Activated T-cell treated with anti-CD3 and anti-CD28 coated beads, Interleukin-2, amount 50 U/mL, for 4 hours (primary cell): ENCODE measurements at regions not wholly inside any gene's neighbourhood (a gene's known extent, or its start where the extent isn't known, plus 50 kb on each side); places are given as distances from the start of the nearest gene placed in this dataset.

Experiments
- ATAC-seq, 2 donors: fragments of 200-7000 bp; cut with Tn5 transposase; one replicate each; pipeline ENCODE4 v1.10.0; 2021
- DNase-seq: peaks from one replicate; pipeline ENCODE4 v3.0.0-alpha.2; 2020
- H3K27me3 Mint-ChIP-seq: one replicate; pipeline ENCODE4 v1.8.0; 2021; ENCODE audit warnings: low read depth, mixed read lengths
- H3K36me3 Mint-ChIP-seq: one replicate; pipeline ENCODE4 v1.8.0; 2022; ENCODE audit warnings: mixed read lengths; ENCODE audit not compliant: insufficient read depth
- H3K4me1 Mint-ChIP-seq: one replicate; pipeline ENCODE4 v1.8.0; 2021; ENCODE audit warnings: low read depth, mixed read lengths
- H3K4me3 Mint-ChIP-seq: one replicate; pipeline ENCODE4 v1.8.0; 2021; ENCODE audit warnings: mild to moderate bottlenecking, moderate library complexity, mixed read lengths
- H3K9me3 Mint-ChIP-seq: one replicate; pipeline ENCODE4 v1.8.0; 2021; ENCODE audit warnings: mixed read lengths

DNA sequence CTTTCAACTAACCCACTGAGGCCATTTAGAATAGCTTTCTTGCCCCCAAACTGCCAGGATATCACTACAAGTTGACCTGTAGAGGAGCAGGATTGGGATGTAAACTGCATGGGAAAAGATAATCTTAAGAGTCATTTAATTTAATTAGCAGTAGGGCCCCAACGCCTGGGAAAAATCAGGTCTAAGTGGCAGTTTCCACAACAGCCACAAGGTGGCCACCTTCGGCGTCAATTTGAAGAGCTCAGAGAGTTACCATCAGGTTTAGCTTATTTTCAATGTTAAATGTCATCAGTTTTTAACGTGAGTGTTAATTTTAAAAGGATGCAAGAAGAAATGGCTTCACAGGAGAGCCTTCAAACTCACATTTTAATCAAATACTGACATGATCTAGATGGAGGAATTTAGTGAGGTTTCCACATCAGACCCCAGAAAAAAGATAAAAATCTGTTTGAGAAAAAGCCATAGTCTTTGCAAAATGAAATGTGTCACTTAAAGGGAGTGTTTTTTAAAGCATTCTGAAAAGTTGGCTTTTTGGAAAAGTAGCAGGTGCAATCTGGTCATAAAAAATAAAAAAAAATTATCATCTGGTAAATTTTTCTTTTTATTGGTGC is 77.3 kb upstream of the UPP2 start:
- Mint-ChIP-seq H3K4me1 (peaks cover 7% of the 10 kb centered on the region), H3K9me3 (no peaks in the 10 kb centered on the region), H3K27me3 (peaks cover 2% of the 10 kb centered on the region), H3K4me3 (no peak overlapping the region), H3K36me3 (no peaks in the 10 kb centered on the region)
- ATAC-seq (peak; percentile 43 to 50), DNase-seq (peak; percentile 50)

DNA sequence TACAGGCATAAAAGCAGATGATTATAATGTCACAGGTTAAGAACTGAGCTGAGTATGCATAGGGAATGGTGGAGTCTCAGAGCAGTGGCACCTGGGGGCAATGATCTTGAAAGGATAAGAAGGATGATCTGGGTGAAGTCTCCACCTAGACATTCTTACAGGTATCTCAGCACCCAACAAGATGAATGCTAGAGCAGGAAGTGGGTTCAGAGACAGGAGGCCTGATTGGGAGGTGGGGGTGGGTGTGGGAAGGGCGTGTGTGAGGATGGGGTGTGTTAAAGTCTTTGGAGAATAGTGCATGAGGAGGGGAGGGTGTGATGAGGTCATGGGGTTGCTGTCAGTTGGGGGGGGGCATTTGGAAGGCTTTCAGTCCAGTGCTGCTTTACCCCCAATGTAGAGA is 78.8 kb upstream of the UPP2 start:
- DNase-seq (no peak), ATAC-seq (no peak)
- H3K4me3 Mint-ChIP-seq = no peak overlapping the region
- H3K4me1 Mint-ChIP-seq = peaks cover 7% of the 10 kb centered on the region
- peaks cover 2% of the 10 kb centered on the region for H3K27me3 Mint-ChIP-seq
- H3K36me3 Mint-ChIP-seq = no peaks in the 10 kb centered on the region
- H3K9me3 Mint-ChIP-seq = no peaks in the 10 kb centered on the region

DNA sequence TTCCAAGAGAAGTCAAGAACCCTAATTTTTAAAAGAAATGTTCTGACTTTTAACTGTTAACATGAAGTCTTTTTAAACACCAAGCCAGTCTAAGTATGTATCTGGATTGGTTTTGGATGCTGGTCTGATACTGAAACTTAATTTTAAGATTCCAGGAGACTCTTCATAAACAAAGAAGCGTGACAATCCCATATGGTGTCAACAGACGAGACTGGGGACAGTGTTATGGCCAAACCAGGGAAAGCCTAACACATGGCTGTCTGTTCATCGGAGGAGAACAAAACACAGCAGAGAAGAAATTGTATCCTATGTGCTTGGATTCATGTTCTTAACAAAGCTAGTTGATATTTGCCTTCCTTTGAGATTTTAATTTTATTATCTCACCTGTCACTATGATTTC is 80.5 kb upstream of the UPP2 start:
- Mint-ChIP-seq H3K36me3 (no peaks in the 10 kb centered on the region), H3K4me1 (peaks cover 7% of the 10 kb centered on the region), H3K4me3 (no peak overlapping the region), H3K27me3 (peaks cover 2% of the 10 kb centered on the region), H3K9me3 (no peaks in the 10 kb centered on the region)
- ATAC-seq (no peak), DNase-seq (no peak)

GRCh38 chr2:158015428-158016076 is 86.1 kb upstream of the UPP2 start:
- Mint-ChIP-seq H3K36me3 (no peaks in the 10 kb centered on the region), H3K4me1 (peaks cover 13% of the 10 kb centered on the region), H3K9me3 (no peaks in the 10 kb centered on the region), H3K4me3 (no peak overlapping the region), H3K27me3 (peaks cover 2% of the 10 kb centered on the region)
- ATAC-seq (no peak), DNase-seq (no peak)

- no peak for ATAC-seq
- Mint-ChIP-seq H3K27me3 (peaks cover 2% of the 10 kb centered on the region), H3K9me3 (no peaks in the 10 kb centered on the region)
These were observed 87.8 kb upstream of the UPP2 start for GRCh38 chr2:158013891-158014290.

DNA sequence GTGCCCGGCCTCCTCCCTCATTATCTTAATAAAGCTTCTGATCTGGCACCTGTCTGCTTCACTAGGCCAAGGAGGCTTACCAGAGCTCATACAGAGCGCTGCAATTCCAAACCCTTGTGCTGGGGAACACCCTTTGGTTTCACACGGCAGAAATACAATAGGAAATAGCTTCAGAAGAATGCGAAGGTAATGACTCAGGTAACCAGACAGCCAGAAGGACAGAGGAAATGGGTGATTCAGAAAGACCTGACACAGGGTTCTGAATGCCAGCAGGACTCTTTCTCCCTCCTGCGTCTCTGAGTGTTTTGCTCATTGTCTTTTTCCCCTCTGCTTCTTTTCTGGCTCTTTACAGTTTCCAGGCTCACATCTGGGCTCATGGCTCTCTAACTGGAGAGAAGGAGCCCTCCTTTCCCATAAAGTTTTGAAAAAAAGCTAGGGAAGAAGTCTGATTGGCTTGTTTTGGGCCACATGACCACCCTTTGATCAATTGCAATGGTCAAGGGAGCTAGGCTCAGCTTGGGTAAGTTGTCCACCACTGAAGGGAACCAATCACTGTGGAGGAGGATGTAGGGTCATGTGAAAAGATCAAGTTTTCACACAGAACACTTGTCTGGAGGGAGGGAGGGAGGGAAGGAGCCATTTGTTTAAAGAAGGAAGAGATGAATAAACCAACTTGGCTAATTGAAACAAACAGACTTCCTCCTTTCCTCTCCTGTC is 90.5 kb upstream of the UPP2 start:
- Mint-ChIP-seq H3K4me1 (peaks cover 17% of the 10 kb centered on the region), H3K27me3 (peaks cover 2% of the 10 kb centered on the region), H3K9me3 (no peaks in the 10 kb centered on the region), H3K36me3 (no peaks in the 10 kb centered on the region), H3K4me3 (no peak overlapping the region)
- DNase-seq (no peak), ATAC-seq (no peak)

More at GRCh38 chr2:158013891-158014290, 87.8 kb upstream of the UPP2 start:
- no peak overlapping the region for H3K4me3 Mint-ChIP-seq
- H3K4me1 Mint-ChIP-seq = peaks cover 15% of the 10 kb centered on the region
- DNase-seq = no peak
- no peaks in the 10 kb centered on the region for H3K36me3 Mint-ChIP-seq

GRCh38 chr2:158009399-158009798 is 92.3 kb upstream of the UPP2 start:
- H3K4me3 Mint-ChIP-seq = no peak overlapping the region
- ATAC-seq (no peak), DNase-seq (no peak)
- H3K36me3 Mint-ChIP-seq = no peaks in the 10 kb centered on the region
- H3K27me3 Mint-ChIP-seq = peaks cover 2% of the 10 kb centered on the region
- no peaks in the 10 kb centered on the region for H3K9me3 Mint-ChIP-seq
- peaks cover 7% of the 10 kb centered on the region for H3K4me1 Mint-ChIP-seq

- no peak overlapping the region for H3K4me3 Mint-ChIP-seq
- H3K4me1 Mint-ChIP-seq = peaks cover 6% of the 10 kb centered on the region
- DNase-seq (no peak), ATAC-seq (peak; percentile 58 to 62)
- no peaks in the 10 kb centered on the region for H3K36me3 Mint-ChIP-seq
- H3K9me3 Mint-ChIP-seq = no peaks in the 10 kb centered on the region
- H3K27me3 Mint-ChIP-seq = peaks cover 2% of the 10 kb centered on the region
These were observed 94.5 kb upstream of the UPP2 start for GRCh38 chr2:158006961-158007719.

DNA sequence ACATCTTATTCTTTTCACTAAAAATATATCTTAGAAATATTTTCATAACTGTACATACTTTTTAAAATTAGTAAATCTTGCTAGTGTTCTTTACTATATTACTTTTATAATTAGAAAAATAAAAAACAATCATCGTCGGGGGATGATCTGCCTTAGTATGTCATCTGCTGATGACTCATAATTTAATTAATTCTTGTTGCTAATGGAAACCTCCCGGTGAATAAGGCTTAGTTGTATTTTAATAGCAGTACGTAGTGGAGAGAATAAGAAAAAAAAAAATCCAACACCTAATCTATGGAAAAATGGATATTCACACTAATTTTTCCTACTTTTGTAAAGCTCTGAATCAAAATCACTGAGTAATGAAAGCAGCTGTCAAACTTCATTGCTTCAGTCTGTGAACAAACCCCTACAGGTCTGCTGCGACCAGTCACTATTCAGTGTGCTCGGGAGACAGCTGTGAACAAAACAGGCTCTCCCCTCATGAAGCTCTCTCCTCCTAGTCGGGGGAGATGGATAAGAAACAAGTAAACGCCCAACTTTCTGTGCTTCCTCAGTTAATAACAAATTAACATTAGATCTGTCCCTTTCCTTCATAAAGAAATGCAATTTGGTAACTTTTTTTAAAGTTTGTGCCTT is 97.4 kb upstream of the UPP2 start:
- Mint-ChIP-seq H3K4me1 (peaks cover 2% of the 10 kb centered on the region), H3K36me3 (no peaks in the 10 kb centered on the region), H3K4me3 (no peak overlapping the region), H3K9me3 (no peaks in the 10 kb centered on the region), H3K27me3 (no peaks in the 10 kb centered on the region)
- ATAC-seq (no peak), DNase-seq (no peak)

GRCh38 chr2:158002079-158002478 is 99.6 kb upstream of the UPP2 start:
- Mint-ChIP-seq H3K36me3 (no peaks in the 10 kb centered on the region), H3K4me1 (no peaks in the 10 kb centered on the region)

DNA sequence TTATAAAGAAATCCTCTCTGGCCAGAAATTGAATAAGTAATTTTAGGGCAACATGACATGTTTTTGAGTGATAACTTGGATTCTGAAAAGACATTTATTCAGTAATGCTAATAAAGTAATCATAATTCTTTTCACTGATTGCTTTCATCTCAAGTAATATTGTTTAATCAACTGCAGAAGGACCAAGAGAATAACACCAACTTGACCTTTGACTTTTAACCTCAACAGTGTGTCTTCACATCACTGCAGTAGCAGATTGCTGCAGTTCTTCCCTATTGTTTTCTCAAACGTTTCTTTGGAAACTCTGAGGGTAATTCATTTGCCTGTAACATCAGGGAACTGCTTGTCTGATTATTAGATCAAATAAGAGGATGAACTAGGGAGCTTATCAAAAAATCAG is 104.9 kb upstream of the UPP2 start:
- DNase-seq = no peak
- Mint-ChIP-seq H3K27me3 (peaks cover 2% of the 10 kb centered on the region), H3K36me3 (no peaks in the 10 kb centered on the region), H3K9me3 (peaks cover 3% of the 10 kb centered on the region), H3K4me3 (no peak overlapping the region), H3K4me1 (no peaks in the 10 kb centered on the region)
- no peak for ATAC-seq

More at GRCh38 chr2:158002079-158002478, 99.6 kb upstream of the UPP2 start:
- ATAC-seq = no peak
- Mint-ChIP-seq H3K9me3 (peaks cover 3% of the 10 kb centered on the region), H3K4me3 (no peak overlapping the region), H3K27me3 (no peaks in the 10 kb centered on the region)
- no peak for DNase-seq

DNA sequence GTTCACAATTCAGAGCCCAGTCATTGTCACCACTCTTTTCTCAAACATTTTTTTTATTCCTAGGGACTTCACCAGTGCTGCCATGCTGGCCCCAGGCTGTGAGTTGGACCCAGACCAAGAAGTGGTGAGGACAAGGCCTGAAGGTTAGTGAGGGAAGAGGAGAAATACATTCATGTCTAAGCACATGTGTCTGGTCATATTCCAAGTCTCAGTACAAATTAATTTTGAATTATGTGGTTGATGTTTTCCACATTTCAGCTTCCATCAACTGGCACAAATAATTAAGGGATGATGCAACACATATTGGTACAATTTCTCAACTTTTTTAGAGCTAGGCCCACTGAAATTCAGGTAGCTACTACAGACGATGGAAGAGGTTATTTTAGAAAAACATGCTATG is 106.6 kb upstream of the UPP2 start:
- peaks cover 4% of the 10 kb centered on the region for H3K27me3 Mint-ChIP-seq
- H3K36me3 Mint-ChIP-seq = no peaks in the 10 kb centered on the region
- H3K4me1 Mint-ChIP-seq = no peaks in the 10 kb centered on the region
- peaks cover 3% of the 10 kb centered on the region for H3K9me3 Mint-ChIP-seq
- DNase-seq = no peak
- no peak overlapping the region for H3K4me3 Mint-ChIP-seq
- ATAC-seq = no peak

- Mint-ChIP-seq H3K4me3 (no peak overlapping the region), H3K4me1 (no peaks in the 10 kb centered on the region), H3K9me3 (no peaks in the 10 kb centered on the region), H3K36me3 (no peaks in the 10 kb centered on the region), H3K27me3 (peaks cover 4% of the 10 kb centered on the region)
- no peak for DNase-seq
- ATAC-seq = no peak
These were observed 109.7 kb upstream of the UPP2 start for GRCh38 chr2:157991932-157992331.

- ATAC-seq (no peak), DNase-seq (no peak)
- Mint-ChIP-seq H3K36me3 (no peaks in the 10 kb centered on the region), H3K27me3 (peaks cover 8% of the 10 kb centered on the region), H3K9me3 (no peaks in the 10 kb centered on the region), H3K4me3 (no peak overlapping the region), H3K4me1 (no peaks in the 10 kb centered on the region)
These were observed 111.5 kb upstream of the UPP2 start for GRCh38 chr2:157990173-157990572.
